ENCODE measurements at regions not wholly inside any gene's neighbourhood (a gene's known extent, or its start where the extent isn't known, plus 50 kb on each side); places are given as distances from the start of the nearest gene placed in this dataset.

GRCh38 chr6:134706153-134706552 is 243.7 kb downstream of the ALDH8A1 start:
- no peak for TF ChIP-seq CTCF (conservative IDR thresholded peaks at IDR 0.05; ENCODE audit: low read depth)
- no peak overlapping the region for H3K27ac ChIP-seq
- no peak for DNase-seq (ENCODE audit: low spot score)
- ChIA-PET CTCF (interaction anchor here (0.6 kb wide), 1 partner anchor 476 kb away, joined by 3 read pairs; no protein-coding TSS in a partner anchor), POLR2A (ENCODE audit: low non-redundant PET) (no interaction called here)

- no peak for TF ChIP-seq CTCF (conservative IDR thresholded peaks at IDR 0.05; ENCODE audit: low read depth)
- no peak overlapping the region for H3K27ac ChIP-seq
- ChIA-PET POLR2A (ENCODE audit: low non-redundant PET) (no interaction called here), CTCF (interaction anchor here (0.6 kb wide), 1 partner anchor 533 kb away, joined by 3 read pairs; no protein-coding TSS in a partner anchor)
- no peak for DNase-seq (ENCODE audit: low spot score)
Measured at GRCh38 chr6:134703206-134703605, 246.7 kb downstream of the ALDH8A1 start.

- POLR2A ChIA-PET (ENCODE audit: low non-redundant PET), result interaction anchor here (0.6 kb wide), 1 partner anchor 78 kb away, joined by 3 read pairs; no protein-coding TSS in a partner anchor
- CTCF ChIA-PET, result interaction anchor here (0.8 kb wide), 1 partner anchor 667 kb away, joined by 3 read pairs; no protein-coding TSS in a partner anchor
- no peak for DNase-seq (ENCODE audit: low spot score)
Measured at GRCh38 chr6:134702279-134702678, 247.6 kb downstream of the ALDH8A1 start.

GRCh38 chr6:134701301-134701700 is 248.6 kb downstream of the ALDH8A1 start:
- ChIA-PET CTCF (interaction anchor here (0.8 kb wide), 1 partner anchor 668 kb away, joined by 3 read pairs; no protein-coding TSS in a partner anchor), POLR2A (ENCODE audit: low non-redundant PET) (no interaction called here)
- no peak for DNase-seq (ENCODE audit: low spot score)
- TF ChIP-seq CTCF (conservative IDR thresholded peaks at IDR 0.05; ENCODE audit: low read depth), result no peak
- H3K27ac ChIP-seq, result no peak overlapping the region

More at GRCh38 chr6:134702279-134702678, 247.6 kb downstream of the ALDH8A1 start:
- TF ChIP-seq CTCF (conservative IDR thresholded peaks at IDR 0.05; ENCODE audit: low read depth), result no peak
- no peak overlapping the region for H3K27ac ChIP-seq

- ChIA-PET CTCF (interaction anchor here (0.7 kb wide), 1 partner anchor 26 kb away, joined by 3 read pairs; no protein-coding TSS in a partner anchor), POLR2A (ENCODE audit: low non-redundant PET) (no interaction called here)
- H3K27ac ChIP-seq, result no peak overlapping the region
- DNase-seq (ENCODE audit: low spot score), result no peak
- no peak for TF ChIP-seq CTCF (conservative IDR thresholded peaks at IDR 0.05; ENCODE audit: low read depth)
Measured at GRCh38 chr6:134698228-134698627, 251.7 kb downstream of the ALDH8A1 start.

GRCh38 chr6:134692008-134692407 is 257.9 kb downstream of the ALDH8A1 start:
- ChIA-PET POLR2A (ENCODE audit: low non-redundant PET) (interaction anchor here (0.5 kb wide), 1 partner anchor 63 kb away, joined by 9 read pairs; no protein-coding TSS in a partner anchor), CTCF (no interaction called here)
- DNase-seq (ENCODE audit: low spot score), result no peak
- no peak overlapping the region for H3K27ac ChIP-seq
- no peak for TF ChIP-seq CTCF (conservative IDR thresholded peaks at IDR 0.05; ENCODE audit: low read depth)
